Renal cortex interstitium (tissue), 11 donors: ENCODE measurements at regions not wholly inside any gene's neighbourhood (a gene's known extent, or its start where the extent isn't known, plus 50 kb on each side); places are given as distances from the start of the nearest gene placed in this dataset.

Source experiments
- DNase-seq, 11 donors: peaks; one replicate each; pipeline ENCODE4 v3.0.0-alpha.2; 2013; ENCODE audit warnings: low read depth in 9 of 11, low spot score in 4 of 11; ENCODE audit errors: extremely low read depth in 1 of 11

- no peak for DNase-seq
These were observed 1050.1 kb downstream of the PLA2G4A start for GRCh38 chr1:187878883-187879282.

GRCh38 chr1:187883356-187883755 is 1054.6 kb downstream of the PLA2G4A start:
- DNase-seq = no peak

- DNase-seq = no peak
These were observed 1063.4 kb downstream of the PLA2G4A start for GRCh38 chr1:187891993-187892682.

GRCh38 chr1:187892683-187893039 is 1063.9 kb downstream of the PLA2G4A start:
- no peak for DNase-seq

- DNase-seq = no peak
These were observed 1064.7 kb downstream of the PLA2G4A start for GRCh38 chr1:187893471-187893870.

GRCh38 chr1:187894349-187894748 is 1065.6 kb downstream of the PLA2G4A start:
- DNase-seq = no peak

- no peak for DNase-seq
These were observed 1074.5 kb downstream of the PLA2G4A start for GRCh38 chr1:187903223-187903622.

GRCh38 chr1:187909382-187909781 is 1080.6 kb downstream of the PLA2G4A start:
- no peak for DNase-seq

GRCh38 chr1:187911820-187912219 is 1083.1 kb downstream of the PLA2G4A start:
- DNase-seq = no peak

- DNase-seq = no peak
These were observed 1092.2 kb downstream of the PLA2G4A start for GRCh38 chr1:187920976-187921375.

- no peak for DNase-seq
These were observed 1092.7 kb downstream of the PLA2G4A start for GRCh38 chr1:187921426-187921825.

GRCh38 chr1:187922255-187922654 is 1093.5 kb downstream of the PLA2G4A start:
- no peak for DNase-seq

- no peak for DNase-seq
These were observed 1095.5 kb downstream of the PLA2G4A start for GRCh38 chr1:187924252-187924651.

- DNase-seq = peak in 5 of 11 donors; percentile 3 to 17 (median 6)
These were observed 1099.5 kb downstream of the PLA2G4A start for GRCh38 chr1:187928288-187928687.

GRCh38 chr1:187928696-187929095 is 1099.9 kb downstream of the PLA2G4A start:
- no peak for DNase-seq

- DNase-seq = peak in 4 of 11 donors; percentile 1 to 17 (median 4)
These were observed 1103.0 kb downstream of the PLA2G4A start for GRCh38 chr1:187931776-187932175.

GRCh38 chr1:187933562-187934419 is 1105.0 kb downstream of the PLA2G4A start:
- DNase-seq = no peak

- DNase-seq = no peak
These were observed 1107.9 kb downstream of the PLA2G4A start for GRCh38 chr1:187936667-187937066.

- DNase-seq = no peak
These were observed 1109.3 kb downstream of the PLA2G4A start for GRCh38 chr1:187938092-187938491.

GRCh38 chr1:187942986-187943385 is 1114.2 kb downstream of the PLA2G4A start:
- DNase-seq = no peak
